Head of caudate nucleus (tissue), 42 donors: ENCODE measurements at regions not wholly inside any gene's neighbourhood (a gene's known extent, or its start where the extent isn't known, plus 50 kb on each side); places are given as distances from the start of the nearest gene placed in this dataset.

ENCODE experiments used
- DNase-seq, 42 donors: peaks; one replicate each; pipeline versions ENCODE4 v3.0.0 to v3.0.0-alpha.2; 2020 to 2021; ENCODE audit warnings: mixed read lengths in 7 of 42
- intact Hi-C: fragments of 100-400 bp; cut with DNase I; formaldehyde crosslinking; loops from one replicate; pipeline ENCODE4 v1.15.0; 2022

GRCh38 chr4:125430086-125430485 is 115.3 kb downstream of the FAT4 start:
- intact Hi-C loops: loop anchor here (5.0 kb wide), 1 partner anchor 113 kb away; no protein-coding TSS in a partner anchor
- no peak for DNase-seq

DNA sequence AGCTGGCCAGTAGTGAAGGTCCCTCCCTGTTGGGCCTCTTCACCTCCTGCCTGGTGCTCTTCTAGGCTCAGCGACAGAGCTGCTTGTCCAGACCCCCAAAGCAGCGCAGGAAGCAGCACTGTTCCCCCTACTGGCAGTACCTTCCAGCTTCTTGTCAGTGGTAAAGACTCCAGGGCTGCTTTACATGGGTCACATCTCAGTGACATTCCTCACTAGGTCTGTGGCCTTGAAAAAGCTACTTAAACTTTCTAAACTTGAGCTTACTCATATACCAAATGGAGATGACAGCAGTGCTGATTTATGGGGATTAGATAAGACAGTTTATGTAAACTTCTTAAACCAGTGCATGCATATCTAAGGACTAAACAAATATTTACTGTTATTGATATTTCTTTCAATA is 117.3 kb downstream of the FAT4 start:
- DNase-seq: peak in 34 of 42 donors; percentile 3 to 78 (median 38)
- intact Hi-C loops: loop anchor here (5.0 kb wide), 1 partner anchor 115 kb away; no protein-coding TSS in a partner anchor

- no peak for DNase-seq
- intact Hi-C loops: loop anchor here (5.0 kb wide), 1 partner anchor 116 kb away; no protein-coding TSS in a partner anchor
Measured at GRCh38 chr4:125433453-125433852, 118.7 kb downstream of the FAT4 start.

- no peak for DNase-seq
- intact Hi-C loops: loop anchor here (5.0 kb wide), 1 partner anchor 117 kb away; no protein-coding TSS in a partner anchor
Measured at GRCh38 chr4:125434136-125434535, 119.4 kb downstream of the FAT4 start.

- intact Hi-C loops: no loop called here
- DNase-seq: no peak
Measured at GRCh38 chr4:125440814-125441213, 126.1 kb downstream of the FAT4 start.

DNA sequence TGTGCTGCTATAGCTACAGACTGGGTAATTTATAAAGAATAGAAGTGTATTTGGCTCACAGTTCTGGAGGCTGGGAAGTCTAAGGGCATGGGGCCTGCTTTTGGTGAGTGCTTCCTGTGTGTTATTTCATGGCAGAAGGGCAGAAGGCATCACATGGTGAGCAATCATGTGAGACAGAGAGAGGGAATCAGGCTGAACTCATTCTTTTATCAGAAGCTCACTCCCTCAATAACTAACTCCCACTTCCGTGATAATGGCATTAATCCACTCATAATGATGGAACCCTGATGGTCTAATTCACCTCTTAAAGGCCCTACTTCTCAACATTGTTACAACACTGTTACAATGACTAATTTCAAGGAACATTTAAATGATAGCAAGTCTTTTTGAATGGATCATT is 129.4 kb downstream of the FAT4 start:
- intact Hi-C loops: no loop called here
- DNase-seq: no peak

GRCh38 chr4:125445525-125445924 is 130.8 kb downstream of the FAT4 start:
- no peak for DNase-seq
- intact Hi-C loops: no loop called here

- no peak for DNase-seq
- intact Hi-C loops: no loop called here
Measured at GRCh38 chr4:125447551-125448290, 133.0 kb downstream of the FAT4 start.

DNA sequence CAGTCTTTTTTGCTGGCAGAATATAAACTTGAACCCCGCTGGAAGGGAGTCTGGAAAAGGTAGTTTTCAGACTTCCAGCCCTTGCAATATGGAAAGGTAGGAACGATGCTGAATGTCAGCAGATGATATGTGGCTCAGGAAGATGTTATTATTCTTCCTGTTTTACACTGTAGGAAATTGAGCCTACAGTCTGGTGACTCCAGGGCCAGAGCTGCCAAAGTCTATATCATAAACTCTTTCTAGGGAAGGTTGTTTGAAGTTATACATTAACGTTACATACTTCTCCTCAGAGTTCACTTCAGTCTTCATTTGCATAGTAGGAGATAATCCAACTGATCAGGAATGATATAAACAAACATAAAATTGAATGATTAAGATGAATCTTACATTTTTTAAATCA is 141.3 kb downstream of the FAT4 start:
- intact Hi-C loops: no loop called here
- no peak for DNase-seq

GRCh38 chr4:125459531-125459930 is 144.8 kb downstream of the FAT4 start:
- intact Hi-C loops: no loop called here
- no peak for DNase-seq

DNA sequence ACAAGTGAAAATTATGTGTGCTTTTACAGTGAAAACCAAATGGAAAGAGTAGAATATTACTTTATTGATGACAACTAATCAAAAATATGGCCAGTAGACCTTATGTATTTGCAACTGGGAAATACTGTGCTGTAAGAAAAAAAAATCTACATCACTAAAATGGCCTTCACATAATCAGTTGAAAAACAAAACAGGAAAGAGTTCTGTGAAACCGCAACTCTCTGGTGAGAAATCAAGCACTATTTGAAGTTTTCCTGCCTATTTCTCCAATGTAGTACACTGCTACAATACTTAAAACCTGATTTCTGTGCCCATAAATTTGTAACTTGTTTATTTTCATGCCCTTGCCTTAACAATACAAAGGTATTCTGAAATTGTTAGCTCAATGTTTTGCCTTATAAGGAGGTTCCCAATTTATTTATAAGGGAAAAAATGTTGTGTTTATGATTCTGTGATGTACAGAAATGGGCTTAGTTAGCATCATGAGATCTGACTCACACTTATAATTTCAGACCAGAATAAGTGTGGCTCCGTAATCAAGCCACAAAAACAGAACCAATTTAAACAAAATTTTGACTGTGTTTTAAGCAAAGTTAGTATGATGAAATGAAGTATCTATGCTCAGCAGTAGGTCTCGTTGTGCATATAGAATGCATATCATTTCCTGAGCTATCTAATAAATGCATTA is 147.1 kb downstream of the FAT4 start:
- no peak for DNase-seq
- intact Hi-C loops: no loop called here

- intact Hi-C loops: no loop called here
- DNase-seq: no peak
Measured at GRCh38 chr4:125464146-125464545, 149.4 kb downstream of the FAT4 start.

- intact Hi-C loops: no loop called here
- no peak for DNase-seq
Measured at GRCh38 chr4:125481334-125482045, 166.7 kb downstream of the FAT4 start.

DNA sequence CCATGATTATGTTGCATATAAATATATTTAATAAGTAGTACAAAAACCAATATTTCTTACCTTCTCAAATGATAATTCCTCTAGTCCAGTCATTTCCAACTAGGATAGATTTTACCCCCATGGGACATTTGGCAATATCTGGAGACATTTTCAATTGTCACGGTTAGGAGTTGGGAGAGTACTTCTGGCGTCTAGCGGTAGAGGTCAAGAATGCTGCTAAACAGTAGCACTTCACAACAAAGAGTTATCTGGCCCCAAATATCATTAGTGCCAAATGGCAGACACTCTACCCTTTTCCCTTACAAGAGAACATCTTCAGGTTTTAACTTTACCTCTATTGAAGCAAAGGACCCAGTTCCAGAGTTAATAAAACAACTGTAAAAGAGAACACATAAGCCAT is 168.1 kb downstream of the FAT4 start:
- DNase-seq: no peak
- intact Hi-C loops: no loop called here

DNA sequence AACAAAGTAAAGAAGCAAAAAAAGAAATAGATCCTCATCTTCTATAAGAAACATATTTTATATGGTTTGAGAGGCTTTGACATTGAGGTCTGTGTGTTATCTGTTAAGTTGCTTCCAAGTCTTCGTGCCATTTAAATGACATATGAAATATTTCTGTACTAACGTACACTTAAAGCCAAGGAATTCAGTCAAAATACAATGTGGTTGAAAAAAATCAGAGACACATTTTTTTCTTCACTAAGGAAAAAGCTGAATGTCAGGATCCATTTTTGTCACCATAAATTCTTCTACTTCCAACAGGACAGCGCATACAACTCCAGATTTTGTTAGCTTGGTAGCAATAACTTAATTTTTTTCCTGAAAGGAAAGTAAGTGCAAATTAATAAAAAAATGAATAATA is 168.5 kb downstream of the FAT4 start:
- no peak for DNase-seq
- intact Hi-C loops: no loop called here

DNA sequence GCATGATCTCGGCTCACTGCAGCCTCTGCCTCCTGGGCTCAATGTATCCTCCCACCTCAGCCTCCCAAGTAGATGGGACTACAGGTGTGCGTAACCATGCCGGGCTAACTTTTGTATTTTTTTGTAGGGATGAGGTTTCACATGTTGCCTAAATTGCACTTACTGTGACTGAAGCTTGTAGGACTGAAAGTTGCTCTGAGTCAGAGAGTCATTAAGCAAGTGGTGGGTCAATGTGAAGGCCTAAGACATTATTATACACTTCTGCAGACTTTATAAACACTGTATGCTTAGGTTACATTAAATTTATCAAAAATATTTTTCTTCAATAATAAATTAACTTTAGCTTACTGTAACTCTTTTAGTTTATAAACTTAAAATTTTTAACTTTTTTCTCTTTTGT is 170.2 kb downstream of the FAT4 start:
- no peak for DNase-seq
- intact Hi-C loops: no loop called here

DNA sequence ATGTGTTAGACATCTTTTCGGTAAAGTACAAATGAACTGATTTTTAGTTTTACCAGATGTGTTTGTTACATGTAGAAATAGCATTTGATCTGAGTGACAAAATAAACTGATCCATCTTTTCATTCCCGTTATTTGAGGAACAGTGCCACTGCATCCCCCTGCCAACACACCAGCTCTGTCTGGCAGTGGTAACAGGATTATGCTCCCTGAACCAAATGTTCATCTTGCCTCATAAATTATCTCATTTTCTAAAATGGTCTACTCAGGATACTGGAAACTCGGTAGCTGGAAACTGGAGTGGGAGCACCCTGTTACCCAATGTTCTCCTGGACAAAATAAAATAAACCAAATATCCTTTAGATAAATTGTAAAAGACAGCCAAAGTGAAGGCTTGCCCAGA is 171.6 kb downstream of the FAT4 start:
- intact Hi-C loops: no loop called here
- no peak for DNase-seq

- no peak for DNase-seq
- intact Hi-C loops: no loop called here
Measured at GRCh38 chr4:125489952-125490690, 175.4 kb downstream of the FAT4 start.

DNA sequence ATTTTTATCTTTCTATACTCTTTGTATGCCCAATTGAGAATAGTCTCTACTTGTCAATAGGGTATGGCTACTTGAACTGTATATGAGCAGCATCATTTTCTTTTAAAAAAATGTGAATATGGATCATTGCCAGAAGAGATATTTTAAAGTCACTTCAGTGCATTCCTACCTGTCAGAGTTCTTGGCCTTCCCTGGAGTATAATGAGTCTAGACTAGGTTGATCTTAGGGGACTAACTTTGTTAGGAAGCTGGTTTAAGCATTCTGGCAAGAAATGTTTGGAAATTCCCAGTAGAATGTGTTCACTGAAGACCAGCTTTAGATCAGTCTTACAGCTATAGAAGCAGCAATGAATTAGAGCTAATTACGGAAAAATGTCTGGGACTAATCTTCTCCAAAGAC is 178.2 kb downstream of the FAT4 start:
- no peak for DNase-seq
- intact Hi-C loops: no loop called here
